ENCODE measurements at regions not wholly inside any gene's neighbourhood (a gene's known extent, or its start where the extent isn't known, plus 50 kb on each side); places are given as distances from the start of the nearest gene placed in this dataset.
"Not testable (repeated sequence)": the region's sequence is repeated elsewhere in the genome, so short reads cannot be mapped to it uniquely, and the experiment has no call there.

GRCh38 chr7:96831446-96831845 is 121.8 kb upstream of the SEM1 start:
- no peak for DNase-seq

GRCh38 chr7:96832092-96832662 is 122.5 kb upstream of the SEM1 start:
- DNase-seq: no peak

GRCh38 chr7:96833676-96834453 is 124.2 kb upstream of the SEM1 start:
- no peak for DNase-seq

GRCh38 chr7:96836456-96836855 is 126.8 kb upstream of the SEM1 start:
- no peak for DNase-seq

GRCh38 chr7:96837593-96837992 is 127.9 kb upstream of the SEM1 start:
- no peak for DNase-seq

GRCh38 chr7:96838481-96838880 is 128.8 kb upstream of the SEM1 start:
- no peak for DNase-seq

- DNase-seq: no peak
Measured at GRCh38 chr7:96855139-96855538, 145.5 kb upstream of the SEM1 start.

- no peak for DNase-seq
Measured at GRCh38 chr7:96855691-96856090, 146.0 kb upstream of the SEM1 start.

GRCh38 chr7:96869538-96869937 is 135.8 kb upstream of the DLX6 start:
- no peak for DNase-seq

GRCh38 chr7:96870185-96870584 is 135.2 kb upstream of the DLX6 start:
- DNase-seq: no peak

GRCh38 chr7:96870934-96871333 is 134.4 kb upstream of the DLX6 start:
- no peak for DNase-seq

GRCh38 chr7:96887426-96887825 is 117.9 kb upstream of the DLX6 start:
- DNase-seq: no peak

GRCh38 chr7:96899108-96899507 is 106.2 kb upstream of the DLX6 start:
- no peak for DNase-seq

- DNase-seq: no peak
Measured at GRCh38 chr7:96901822-96902445, 103.4 kb upstream of the DLX6 start.

GRCh38 chr7:96903906-96904305 is 101.4 kb upstream of the DLX6 start:
- DNase-seq: no peak

- no peak for DNase-seq
Measured at GRCh38 chr7:96910486-96910885, 94.9 kb upstream of the DLX6 start.

GRCh38 chr7:96915029-96915428 is 90.3 kb upstream of the DLX6 start:
- DNase-seq: no peak

- DNase-seq: no peak
Measured at GRCh38 chr7:96920064-96920463, 85.3 kb upstream of the DLX6 start.

- DNase-seq: no peak
Measured at GRCh38 chr7:96920713-96921112, 84.6 kb upstream of the DLX6 start.

- DNase-seq: no peak
Measured at GRCh38 chr7:96921231-96921630, 84.1 kb upstream of the DLX6 start.

- no peak for DNase-seq
Measured at GRCh38 chr7:96921771-96922170, 83.6 kb upstream of the DLX6 start.

- not testable (repeated sequence) for DNase-seq
Measured at GRCh38 chr7:96923345-96923744, 82.0 kb upstream of the DLX6 start.

- DNase-seq: no peak
Measured at GRCh38 chr7:96927131-96927530, 78.2 kb upstream of the DLX6 start.

GRCh38 chr7:96928965-96929364 is 76.4 kb upstream of the DLX6 start:
- no peak for DNase-seq
